GM21526 (cell line): ENCODE measurements at regions not wholly inside any gene's neighbourhood (a gene's known extent, or its start where the extent isn't known, plus 50 kb on each side); places are given as distances from the start of the nearest gene placed in this dataset.

Source experiments
- ATAC-seq: cut with Tn5 transposase; IDR thresholded peaks from one replicate; pipeline ENCODE4 v1.9.1; 2021; ENCODE audit warnings: moderate library complexity; ENCODE audit not compliant: unreplicated experiment, low FRiP score

DNA sequence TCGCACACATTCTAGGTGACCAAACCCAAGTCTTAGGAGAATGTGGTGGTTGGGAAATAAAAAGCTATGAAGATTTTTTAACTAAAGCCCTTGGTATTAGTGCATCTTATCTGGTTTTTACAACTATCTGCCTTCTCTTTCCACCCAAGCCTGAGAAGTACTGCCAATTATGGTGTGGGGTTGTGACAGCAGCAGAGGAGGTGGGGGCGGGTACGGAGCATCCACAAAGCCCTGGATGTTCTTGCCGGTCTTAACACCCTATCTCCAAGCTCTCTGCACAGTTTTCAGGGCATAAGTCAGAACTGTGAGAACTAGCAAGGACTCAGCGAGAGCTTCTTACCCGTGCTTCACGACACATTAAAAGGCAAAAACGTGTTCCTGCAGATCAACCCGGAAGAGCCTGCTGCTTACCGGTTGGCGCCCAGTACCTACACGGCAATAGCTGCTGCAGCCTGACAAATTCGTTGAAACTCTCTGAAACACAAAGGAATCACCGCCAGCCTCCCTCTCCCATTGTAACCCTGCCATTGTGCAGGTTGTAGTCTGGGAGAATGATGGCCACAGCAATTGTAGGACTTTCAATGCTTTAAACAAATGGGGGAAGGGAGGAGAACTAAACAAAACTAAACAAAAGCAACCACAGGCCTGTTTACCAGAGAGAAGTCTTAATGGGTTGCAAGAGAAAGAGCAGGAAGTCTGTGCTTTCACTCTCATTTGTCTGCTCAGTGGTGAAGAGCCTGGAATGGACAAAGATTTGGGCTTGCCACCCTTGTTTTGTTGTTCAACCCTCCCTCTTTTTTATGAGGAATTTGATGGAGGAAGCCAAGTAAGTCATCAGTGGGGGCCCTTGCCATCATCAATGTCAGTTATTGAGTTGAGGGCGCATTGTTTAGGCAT is 461.0 kb upstream of the JARID2 start:
- ATAC-seq, result no peak

DNA sequence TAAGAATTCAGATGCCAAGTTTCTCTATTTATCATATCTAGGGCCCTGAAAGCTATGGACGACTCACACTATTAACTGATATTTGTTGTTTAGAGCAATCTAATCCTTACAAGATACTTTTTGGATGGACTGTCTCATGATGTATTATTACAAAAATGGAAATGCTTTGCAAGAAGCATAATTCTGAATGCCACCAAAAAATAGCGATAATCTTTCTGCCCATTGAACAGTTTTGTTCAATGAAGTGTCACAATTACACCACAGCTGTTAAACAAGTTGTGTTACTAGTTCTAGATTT is 460.4 kb upstream of the JARID2 start:
- ATAC-seq, result no peak

GRCh38 chr6:14786008-14786407 is 459.9 kb upstream of the JARID2 start:
- no peak for ATAC-seq

DNA sequence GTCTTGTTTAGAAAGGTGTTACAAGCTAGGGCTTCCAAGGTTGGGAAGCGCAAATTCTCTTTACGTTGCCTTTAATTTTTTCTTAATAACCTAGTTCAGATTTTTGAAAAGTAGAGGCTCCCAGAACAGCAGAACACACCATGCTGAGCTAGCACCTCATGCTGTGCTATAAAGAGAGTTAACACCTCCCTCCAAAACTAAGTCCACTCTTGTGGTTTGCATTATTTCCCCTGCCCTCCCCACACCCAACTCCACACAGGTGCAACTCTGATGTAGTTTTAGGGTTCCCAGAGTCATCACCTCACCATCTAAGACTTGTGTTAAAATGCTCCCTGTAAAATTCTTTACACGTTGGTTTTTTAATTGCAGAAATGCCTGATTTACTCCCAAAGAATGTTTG is 459.4 kb upstream of the JARID2 start:
- ATAC-seq, result no peak

- ATAC-seq, result no peak
Measured at GRCh38 chr6:14787250-14787649, 458.6 kb upstream of the JARID2 start.

DNA sequence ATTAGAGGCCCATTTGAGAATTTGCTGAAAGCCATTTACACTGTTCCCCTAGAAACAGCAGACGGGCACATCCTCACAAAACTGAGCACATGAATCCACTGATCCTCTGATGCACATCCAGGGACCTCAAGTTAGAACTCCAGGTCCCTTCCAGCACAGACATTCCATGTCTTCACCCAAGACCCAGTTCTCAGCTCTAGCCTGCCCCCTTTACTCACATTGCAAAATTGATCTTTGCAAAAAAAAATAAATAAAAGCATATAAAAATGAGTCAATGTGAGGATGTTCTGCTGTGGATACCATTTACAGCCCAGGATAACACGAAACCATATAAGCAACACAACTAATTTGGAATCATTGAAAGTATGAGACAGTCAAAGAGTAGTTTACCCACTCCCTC is 458.2 kb upstream of the JARID2 start:
- no peak for ATAC-seq

- no peak for ATAC-seq
Measured at GRCh38 chr6:14789996-14790395, 455.9 kb upstream of the JARID2 start.

GRCh38 chr6:14790976-14791375 is 454.9 kb upstream of the JARID2 start:
- ATAC-seq, result no peak

DNA sequence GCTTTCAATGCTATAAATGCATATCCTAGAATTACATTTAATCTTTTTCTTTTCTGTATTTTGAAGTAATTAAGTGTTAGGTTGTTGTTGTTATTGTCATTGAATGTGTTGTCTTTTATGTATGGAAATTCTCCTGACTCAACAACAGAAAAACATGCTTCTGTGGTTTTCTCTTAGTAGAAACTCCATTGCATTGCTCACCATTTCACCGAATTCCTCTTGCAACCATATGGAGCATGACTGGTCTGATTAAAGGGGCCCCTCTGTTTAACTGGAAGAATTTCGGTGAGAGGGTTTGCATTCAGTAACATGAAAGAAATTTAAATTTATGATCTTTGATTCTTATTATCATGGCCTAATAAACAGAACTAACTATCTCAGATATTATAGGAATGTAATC is 454.3 kb upstream of the JARID2 start:
- no peak for ATAC-seq

DNA sequence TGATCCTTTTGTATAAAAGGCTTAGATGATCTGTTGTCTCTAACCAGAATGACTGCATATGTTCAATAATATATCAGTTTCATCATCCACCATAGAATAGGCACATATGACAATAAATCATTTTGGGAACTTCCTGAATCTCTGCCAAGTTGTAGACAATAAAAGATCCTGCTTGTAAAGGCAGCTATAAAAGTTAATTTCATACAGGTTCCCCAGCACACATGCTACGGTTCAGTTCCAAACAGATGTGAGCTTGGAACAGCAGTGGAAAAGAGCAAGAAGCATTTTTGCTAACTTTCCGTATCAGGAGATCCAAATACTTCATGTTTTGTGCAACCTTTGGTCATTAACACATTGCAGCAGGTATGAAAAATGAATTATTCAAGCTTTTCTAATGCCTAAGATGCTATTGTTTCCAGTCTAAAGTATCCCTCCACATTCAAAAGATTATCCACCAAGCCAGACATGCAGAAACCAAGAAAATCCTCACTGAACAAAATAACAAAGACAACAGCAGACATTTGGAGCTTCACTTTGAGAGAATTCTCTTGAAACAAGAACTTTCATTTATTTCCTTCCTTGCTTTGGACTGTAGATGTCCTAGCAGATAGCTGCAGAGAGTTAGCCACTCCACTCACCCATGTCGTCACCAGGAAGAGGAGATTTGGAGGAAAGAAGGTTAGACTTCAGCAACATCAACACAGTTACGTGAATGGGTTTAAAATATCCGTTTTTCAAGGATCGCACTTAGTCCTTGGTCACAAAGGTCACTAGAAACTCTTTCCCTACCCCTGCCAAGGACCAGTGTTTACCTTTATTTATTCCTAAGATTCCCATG is 453.5 kb upstream of the JARID2 start:
- no peak for ATAC-seq

- no peak for ATAC-seq
Measured at GRCh38 chr6:14795451-14795850, 450.4 kb upstream of the JARID2 start.

DNA sequence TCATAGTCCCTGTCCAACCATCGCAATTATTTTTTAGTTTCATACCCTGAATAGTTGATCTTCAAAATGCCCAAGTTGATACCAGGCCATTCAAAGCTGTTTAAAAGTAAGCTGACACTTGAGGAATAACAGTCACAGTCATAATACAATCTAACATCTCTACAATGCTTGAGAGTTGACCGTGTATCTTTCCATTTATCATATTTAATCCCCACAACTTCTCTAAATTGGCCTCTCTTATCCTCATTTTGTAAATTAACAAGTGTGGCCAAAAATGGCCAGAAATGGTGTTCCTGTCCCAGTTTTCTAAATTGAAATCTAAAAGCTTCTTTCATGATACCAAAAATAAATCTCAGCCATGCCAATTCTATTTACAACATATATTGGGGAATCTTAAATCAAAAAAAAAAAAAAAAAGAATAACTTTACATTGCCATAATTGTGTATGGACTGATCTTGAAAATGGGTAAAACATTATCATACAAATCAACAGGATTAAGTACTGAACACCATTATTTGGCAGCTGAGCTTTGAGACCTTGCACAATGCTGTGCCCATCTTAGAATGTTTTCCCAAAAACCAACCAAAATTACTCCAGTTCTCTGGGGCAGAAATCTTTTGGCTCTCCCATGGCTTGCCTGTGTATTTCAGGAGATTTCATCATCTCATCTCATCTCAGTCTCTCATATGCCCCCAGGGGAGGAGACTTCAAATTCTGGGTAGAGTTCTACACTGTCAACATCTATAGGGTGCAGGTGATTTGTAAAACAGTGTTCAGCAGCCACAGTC is 448.7 kb upstream of the JARID2 start:
- ATAC-seq, result no peak

DNA sequence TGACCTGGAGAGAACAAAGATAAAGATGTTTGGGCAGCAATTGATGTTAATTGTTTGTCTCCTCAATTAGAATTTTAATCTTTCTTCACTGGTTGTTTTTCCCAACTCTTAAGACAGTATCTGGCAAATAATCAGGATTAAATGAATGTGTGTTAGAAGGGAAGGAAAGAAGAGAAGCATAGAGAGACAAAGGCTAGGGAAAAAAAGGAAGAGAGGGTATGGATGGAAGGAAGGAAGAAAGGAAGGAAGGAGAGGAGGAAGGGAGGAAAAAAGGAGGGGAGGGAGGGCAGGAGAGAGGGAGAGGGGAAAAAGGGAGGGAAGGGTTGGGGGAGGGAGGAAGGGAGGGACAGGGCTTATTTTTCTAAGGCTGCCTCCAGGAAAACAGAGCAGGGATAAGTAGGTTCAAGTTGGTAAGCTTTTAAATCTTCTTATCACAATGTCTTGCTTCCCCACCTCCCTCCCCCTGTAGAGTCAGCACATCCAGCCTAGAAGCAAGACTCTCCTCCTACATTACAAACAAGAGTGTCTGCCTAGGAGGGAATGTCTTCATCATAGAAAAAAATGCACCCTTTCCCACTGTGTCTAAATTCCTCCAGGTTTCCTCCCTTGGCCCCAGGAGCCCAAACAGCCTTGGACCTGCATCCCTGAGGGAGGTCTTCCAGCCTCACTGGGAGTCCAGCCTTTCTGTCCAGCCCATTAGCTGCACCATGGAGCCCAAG is 447.8 kb upstream of the JARID2 start:
- no peak for ATAC-seq

GRCh38 chr6:14798594-14798982 is 447.3 kb upstream of the JARID2 start:
- ATAC-seq, result no peak

GRCh38 chr6:14798996-14799588 is 446.8 kb upstream of the JARID2 start:
- ATAC-seq, result no peak

GRCh38 chr6:14799928-14800327 is 445.9 kb upstream of the JARID2 start:
- peak; percentile 74 for ATAC-seq

DNA sequence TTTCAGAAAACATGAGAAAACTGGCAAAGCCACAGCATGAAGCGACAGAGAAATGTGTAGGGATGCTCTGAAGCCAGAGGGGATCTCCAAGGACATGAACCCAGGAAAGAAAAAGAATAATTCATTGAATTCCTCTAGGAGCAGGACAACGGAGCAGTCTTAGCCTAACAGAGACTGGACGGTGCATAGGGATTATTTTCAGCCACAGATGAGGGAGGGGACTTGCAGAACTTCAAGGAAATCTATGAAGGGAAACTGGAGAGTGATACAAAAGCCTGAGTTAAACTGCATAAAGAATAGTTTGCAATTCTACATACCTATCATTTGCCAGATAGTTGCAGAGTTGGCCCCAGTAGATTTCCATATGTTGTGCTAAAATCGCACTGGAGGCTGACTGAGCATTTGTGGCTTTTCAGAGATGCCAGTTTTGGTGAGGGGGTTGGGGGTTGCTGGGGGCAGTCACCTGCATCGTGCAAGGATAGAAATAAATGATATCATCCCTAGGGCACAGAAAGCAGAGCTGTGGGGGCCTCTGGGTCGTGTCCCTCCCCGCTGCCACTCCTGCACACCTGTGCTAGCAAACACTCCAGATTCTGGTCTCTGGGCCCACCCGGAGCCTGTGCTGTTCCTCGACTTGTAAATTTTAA is 443.2 kb upstream of the JARID2 start:
- ATAC-seq, result no peak

- ATAC-seq, result no peak
Measured at GRCh38 chr6:14804001-14804784, 441.7 kb upstream of the JARID2 start.

- ATAC-seq, result no peak
Measured at GRCh38 chr6:14804785-14805210, 441.1 kb upstream of the JARID2 start.
